Left renal cortex interstitium (tissue), 4 donors: ENCODE measurements at regions not wholly inside any gene's neighbourhood (a gene's known extent, or its start where the extent isn't known, plus 50 kb on each side); places are given as distances from the start of the nearest gene placed in this dataset.

Experiments used
- DNase-seq, 4 donors: peaks; one replicate each; pipeline ENCODE4 v3.0.0-alpha.2; 2013; ENCODE audit warnings: low read depth in 4 of 4, low spot score in 2 of 4, missing footprints in 1 of 4

GRCh38 chr13:32905063-32905863, 111.0 kb upstream of the KL start:
- no peak for DNase-seq

- no peak for DNase-seq
Observed at GRCh38 chr13:32905864-32906180, 110.4 kb upstream of the KL start.

- DNase-seq: no peak
Observed at GRCh38 chr13:32907211-32907610, 109.0 kb upstream of the KL start.

GRCh38 chr13:32910530-32910929, 105.7 kb upstream of the KL start:
- DNase-seq: no peak

- no peak for DNase-seq
Observed at GRCh38 chr13:32911506-32911905, 104.7 kb upstream of the KL start.

GRCh38 chr13:32914686-32915085, 101.5 kb upstream of the KL start:
- no peak for DNase-seq

GRCh38 chr13:32917504-32917903, 98.7 kb upstream of the KL start:
- no peak for DNase-seq

- no peak for DNase-seq
Observed at GRCh38 chr13:32923725-32924124, 92.5 kb upstream of the KL start.

- no peak for DNase-seq
Observed at GRCh38 chr13:32924886-32925285, 91.3 kb upstream of the KL start.

GRCh38 chr13:32925506-32925905, 90.7 kb upstream of the KL start:
- DNase-seq: no peak

GRCh38 chr13:32932376-32932775, 83.8 kb upstream of the KL start:
- DNase-seq: no peak

GRCh38 chr13:32936716-32937115, 79.5 kb upstream of the KL start:
- no peak for DNase-seq

GRCh38 chr13:32938314-32938713, 77.9 kb upstream of the KL start:
- no peak for DNase-seq

- no peak for DNase-seq
Observed at GRCh38 chr13:32938907-32939306, 77.3 kb upstream of the KL start.

- DNase-seq: no peak
Observed at GRCh38 chr13:32940601-32941000, 75.6 kb upstream of the KL start.

GRCh38 chr13:32941368-32941767, 74.9 kb upstream of the KL start:
- DNase-seq: no peak

- no peak for DNase-seq
Observed at GRCh38 chr13:32946558-32946957, 69.7 kb upstream of the KL start.

GRCh38 chr13:32947411-32948276, 68.6 kb upstream of the KL start:
- DNase-seq: no peak

- DNase-seq: no peak
Observed at GRCh38 chr13:32949820-32950219, 66.4 kb upstream of the KL start.

GRCh38 chr13:32951580-32951979, 64.6 kb upstream of the KL start:
- DNase-seq: no peak

GRCh38 chr13:32955881-32956594, 60.2 kb upstream of the KL start:
- DNase-seq: no peak

- no peak for DNase-seq
Observed at GRCh38 chr13:32956595-32956933, 59.7 kb upstream of the KL start.
